ENCODE measurements at regions not wholly inside any gene's neighbourhood (a gene's known extent, or its start where the extent isn't known, plus 50 kb on each side); places are given as distances from the start of the nearest gene placed in this dataset.
"Not testable (repeated sequence)": the region's sequence is repeated elsewhere in the genome, so short reads cannot be mapped to it uniquely, and the experiment has no call there.

GRCh38 chr14:97135847-97136246 is 338.7 kb downstream of the VRK1 start:
- H3K4me3 ChIP-seq (ENCODE audit: low read depth, low read length); H3K9me3 ChIP-seq (ENCODE audit: control insufficient read depth, insufficient read depth, low read depth, low read length); CTCF ChIA-PET; POLR2A ChIA-PET; H3K36me3 ChIP-seq (ENCODE audit: control insufficient read depth in 2 of 2, insufficient read depth in 1 of 2, low read length in 2 of 2); H3K27ac ChIP-seq (ENCODE audit: extremely low read depth, low read depth, low read length); H3K4me1 ChIP-seq (ENCODE audit: control insufficient read depth, insufficient read depth, low read length): not testable (repeated sequence)
- peak; percentile 90 for TF ChIP-seq ZNF513 (tag by site-specific recombination; IDR thresholded peaks at IDR 0.05)

- ChIA-PET CTCF (no interaction called here), POLR2A (no interaction called here)
- Histone ChIP-seq H3K4me1 (ENCODE audit: control insufficient read depth, insufficient read depth, low read length) (no peaks in the 10 kb centered on the region), H3K36me3 (ENCODE audit: control insufficient read depth in 2 of 2, insufficient read depth in 1 of 2, low read length in 2 of 2) (no peaks in the 10 kb centered on the region), H3K27ac (ENCODE audit: extremely low read depth, low read depth, low read length) (no peak overlapping the region), H3K9me3 (ENCODE audit: control insufficient read depth, insufficient read depth, low read depth, low read length) (no peaks in the 10 kb centered on the region), H3K4me3 (ENCODE audit: low read depth, low read length) (no peak overlapping the region)
- TF ChIP-seq ZNF280D (tag by site-specific recombination; IDR thresholded peaks at IDR 0.05) (no peak), ZNF362 (tag by site-specific recombination; IDR thresholded peaks at IDR 0.05) (no peak)
Observed at GRCh38 chr14:97137705-97138104, 340.5 kb downstream of the VRK1 start.

- Histone ChIP-seq H3K36me3 (ENCODE audit: control insufficient read depth in 2 of 2, insufficient read depth in 1 of 2, low read length in 2 of 2) (no peaks in the 10 kb centered on the region), H3K9me3 (ENCODE audit: control insufficient read depth, insufficient read depth, low read depth, low read length) (no peaks in the 10 kb centered on the region), H3K4me3 (ENCODE audit: low read depth, low read length) (no peak overlapping the region), H3K4me1 (ENCODE audit: control insufficient read depth, insufficient read depth, low read length) (no peaks in the 10 kb centered on the region), H3K27ac (ENCODE audit: extremely low read depth, low read depth, low read length) (no peak overlapping the region)
- ChIA-PET POLR2A (no interaction called here), CTCF (no interaction called here)
- TF ChIP-seq ZNF704 (tag by site-specific recombination; IDR thresholded peaks at IDR 0.05) (no peak), ZNF10 (tag by site-specific recombination; IDR thresholded peaks at IDR 0.05) (no peak), ZNF248 (tag by site-specific recombination; IDR thresholded peaks at IDR 0.05) (no peak), ZNF707 (tag by site-specific recombination; IDR thresholded peaks at IDR 0.05) (no peak), GLIS1 (tag by site-specific recombination; IDR thresholded peaks at IDR 0.05) (no peak), BCL11A (tag by site-specific recombination; IDR thresholded peaks at IDR 0.05; ENCODE audit: low read depth) (no peak), ZNF549 (tag by site-specific recombination; IDR thresholded peaks at IDR 0.05) (no peak), RBAK (tag by site-specific recombination; IDR thresholded peaks at IDR 0.05) (no peak), ZSCAN18 (tag by site-specific recombination; IDR thresholded peaks at IDR 0.05) (no peak)
Observed at GRCh38 chr14:97138801-97139200, 341.6 kb downstream of the VRK1 start.
